VCaP (cell line): ENCODE measurements at regions not wholly inside any gene's neighbourhood (a gene's known extent, or its start where the extent isn't known, plus 50 kb on each side); places are given as distances from the start of the nearest gene placed in this dataset.

Experiments
- H3K27ac ChIP-seq: fragments of 450-650 bp; 2 replicates; pipeline ENCODE4 v1.5.1; 2017
- CTCF ChIP-seq: fragments of 450-650 bp; conservative IDR thresholded peaks from 2 replicates; pipeline ENCODE4 v1.5.1; 2017; ENCODE audit warnings: mild to moderate bottlenecking, moderate library complexity

DNA sequence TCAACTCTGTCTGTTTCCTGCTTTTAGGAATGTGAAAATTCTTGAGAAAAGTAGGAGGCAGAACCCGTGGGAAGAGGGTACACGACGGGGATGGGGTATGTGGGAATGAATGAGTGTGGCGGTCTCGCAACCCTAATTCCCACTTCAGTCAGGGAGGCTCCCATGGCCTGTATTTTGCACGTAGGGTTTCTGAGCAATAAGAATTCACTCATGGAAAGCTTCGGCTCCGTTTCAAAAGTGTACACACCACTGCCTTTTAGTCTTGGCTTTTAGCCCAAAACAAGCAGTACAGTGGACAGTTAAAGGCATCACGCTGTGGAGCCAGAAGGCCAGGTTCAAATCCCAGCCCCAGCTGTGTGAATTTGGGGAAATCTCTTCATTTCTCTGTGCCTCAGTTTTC is 116.7 kb downstream of the MN1 start:
- no peak for TF ChIP-seq CTCF
- no peak overlapping the region for H3K27ac ChIP-seq

DNA sequence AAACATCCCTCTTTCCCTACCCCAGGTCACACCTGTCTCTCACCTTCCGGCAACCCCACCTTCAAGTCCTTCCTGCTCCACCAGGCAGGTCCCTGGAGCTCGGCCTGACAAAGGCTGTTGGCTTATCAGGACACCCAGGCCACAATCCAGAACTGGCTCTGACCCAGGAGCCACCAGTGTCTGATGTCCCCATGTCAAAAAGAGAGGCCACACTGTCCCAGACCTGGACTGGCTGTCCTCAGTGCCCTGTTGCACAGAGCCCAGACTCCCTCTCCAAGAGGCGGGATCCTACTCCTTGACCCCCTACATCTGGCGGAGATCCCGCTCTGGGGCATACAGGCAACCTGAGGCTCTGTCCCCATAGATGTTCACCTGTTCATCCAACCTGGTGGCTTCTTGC is 116.0 kb downstream of the MN1 start:
- H3K27ac ChIP-seq = no peak overlapping the region
- TF ChIP-seq CTCF = no peak

DNA sequence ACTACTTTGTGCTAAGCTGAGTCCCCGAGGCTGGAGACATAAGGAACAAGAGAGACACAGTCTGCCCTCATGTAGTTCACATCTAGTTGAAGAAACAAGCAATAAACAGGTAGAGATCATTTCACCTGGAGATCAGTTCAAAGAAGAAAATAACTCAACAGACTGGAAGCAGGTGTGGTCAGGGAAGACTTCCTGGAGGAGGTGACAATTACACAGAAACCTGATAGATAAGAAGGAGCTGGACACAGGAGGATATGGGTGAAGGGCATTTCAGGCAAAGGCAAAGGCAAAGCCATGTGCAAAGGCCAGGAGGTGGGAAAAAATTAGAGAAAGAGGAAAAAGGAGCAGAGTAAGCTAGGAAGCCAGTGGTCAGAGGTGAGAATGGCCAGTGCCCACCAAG is 115.6 kb downstream of the MN1 start:
- H3K27ac ChIP-seq = peak overlapping the region; percentile 59

GRCh38 chr22:27686534-27686933 is 115.0 kb downstream of the MN1 start:
- TF ChIP-seq CTCF = no peak
- peak overlapping the region; percentile 59 for H3K27ac ChIP-seq

More for the DNA sequence above, 115.6 kb downstream of the MN1 start:
- TF ChIP-seq CTCF = no peak

DNA sequence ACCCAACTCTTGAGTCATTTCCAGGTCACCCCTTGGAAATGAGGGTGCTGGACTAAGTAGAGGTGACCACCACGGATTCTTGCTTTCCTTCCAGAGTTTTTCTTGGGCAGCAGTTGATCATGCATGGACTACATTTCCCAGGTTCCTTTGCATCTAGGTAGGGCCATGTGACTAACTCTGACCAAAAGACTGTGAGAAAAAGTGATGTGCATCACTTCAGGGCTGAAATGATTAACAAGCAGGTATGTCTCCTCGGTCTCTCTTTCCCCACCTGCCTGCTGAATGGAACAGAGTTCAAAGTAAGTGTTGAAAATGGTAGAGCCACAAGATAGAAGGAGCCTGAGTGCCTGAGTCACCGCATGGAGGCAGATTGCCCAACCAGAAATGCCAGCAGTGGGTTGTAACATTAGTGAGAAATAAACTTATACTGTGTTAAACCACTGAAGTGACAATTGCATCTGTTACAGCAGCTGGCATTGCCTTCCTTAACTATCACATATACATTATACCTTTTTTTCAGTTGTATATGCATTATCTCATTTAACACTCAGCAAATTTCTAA is 113.5 kb downstream of the MN1 start:
- H3K27ac ChIP-seq = peak overlapping the region; percentile 59; the same call in 1 of the 2 replicates
- no peak for TF ChIP-seq CTCF

DNA sequence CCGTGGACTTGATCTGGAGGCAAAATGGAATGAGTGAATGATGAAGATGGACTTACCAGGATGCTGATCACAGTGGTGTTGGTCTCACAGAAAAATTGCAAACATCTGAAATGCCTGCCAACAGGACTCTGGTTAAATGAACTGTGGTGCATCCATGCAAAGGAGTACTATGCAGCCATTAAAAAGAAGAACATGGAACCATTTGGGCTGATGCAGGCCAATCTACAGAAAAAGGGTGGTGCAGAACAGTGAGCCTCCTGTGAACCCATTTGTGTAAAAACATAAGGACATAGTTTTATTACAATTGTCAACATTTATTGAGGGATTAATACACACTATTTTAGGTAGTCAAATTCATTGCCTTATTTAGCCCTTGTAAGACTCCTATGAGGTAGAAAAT is 111.9 kb downstream of the MN1 start:
- no peak overlapping the region for H3K27ac ChIP-seq
- no peak for TF ChIP-seq CTCF

GRCh38 chr22:27690599-27690998 is 111.0 kb downstream of the MN1 start:
- no peak for TF ChIP-seq CTCF
- H3K27ac ChIP-seq = no peak overlapping the region
